GM15510 (cell line): ENCODE measurements at regions not wholly inside any gene's neighbourhood (a gene's known extent, or its start where the extent isn't known, plus 50 kb on each side); places are given as distances from the start of the nearest gene placed in this dataset.

Experiments used
- POLR2A ChIP-seq: IDR thresholded peaks from 3 replicates; pipeline ENCODE4 v1.6.1; 2011; ENCODE audit warnings: borderline replicate concordance; ENCODE audit not compliant: insufficient read length; ENCODE audit errors: extremely low read depth

DNA sequence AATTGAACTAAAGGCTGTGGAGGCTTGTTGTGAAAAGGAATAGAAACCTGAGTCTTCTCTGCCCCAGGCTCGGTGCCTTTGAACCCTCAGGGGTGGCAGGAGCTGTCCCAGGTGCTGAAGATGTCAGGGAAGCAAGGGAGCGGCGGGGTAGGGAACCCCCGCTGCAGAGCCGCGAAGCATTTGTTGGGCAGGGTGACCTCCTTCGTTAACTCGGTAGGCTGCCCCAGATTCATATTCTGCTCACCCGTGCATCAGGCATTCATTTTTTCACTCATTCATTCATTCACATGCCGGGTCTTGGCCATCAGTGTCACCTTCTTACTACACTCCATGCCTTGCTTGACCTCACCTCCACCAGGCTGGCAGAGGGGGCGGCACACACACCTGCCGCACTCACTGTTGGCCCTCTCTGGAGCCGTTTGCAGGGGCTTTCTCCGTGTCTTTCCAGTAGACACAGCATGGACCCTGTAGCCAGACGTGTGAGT is 618.9 kb downstream of the BRD1 start:
- no peak for TF ChIP-seq POLR2A

DNA sequence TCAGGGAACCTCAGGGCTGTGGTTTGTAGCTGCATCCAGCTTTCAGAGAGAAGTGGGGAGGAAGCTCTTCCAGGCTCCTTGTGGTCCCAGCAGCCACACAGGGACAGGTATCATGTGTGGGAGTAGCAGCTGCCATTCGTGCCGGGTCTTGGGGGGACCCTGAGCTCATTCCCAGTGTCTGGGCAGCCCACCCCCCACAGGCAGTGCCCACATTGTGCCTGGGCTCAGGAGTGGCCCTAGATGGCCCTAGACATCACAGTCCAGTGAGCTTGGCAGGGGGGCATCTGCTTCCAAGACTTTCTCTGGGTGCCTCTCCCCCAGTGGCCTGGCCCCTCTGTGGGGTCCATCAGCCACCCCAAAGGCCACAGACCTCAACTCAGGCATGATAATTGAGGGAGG is 619.7 kb downstream of the BRD1 start:
- no peak for TF ChIP-seq POLR2A

DNA sequence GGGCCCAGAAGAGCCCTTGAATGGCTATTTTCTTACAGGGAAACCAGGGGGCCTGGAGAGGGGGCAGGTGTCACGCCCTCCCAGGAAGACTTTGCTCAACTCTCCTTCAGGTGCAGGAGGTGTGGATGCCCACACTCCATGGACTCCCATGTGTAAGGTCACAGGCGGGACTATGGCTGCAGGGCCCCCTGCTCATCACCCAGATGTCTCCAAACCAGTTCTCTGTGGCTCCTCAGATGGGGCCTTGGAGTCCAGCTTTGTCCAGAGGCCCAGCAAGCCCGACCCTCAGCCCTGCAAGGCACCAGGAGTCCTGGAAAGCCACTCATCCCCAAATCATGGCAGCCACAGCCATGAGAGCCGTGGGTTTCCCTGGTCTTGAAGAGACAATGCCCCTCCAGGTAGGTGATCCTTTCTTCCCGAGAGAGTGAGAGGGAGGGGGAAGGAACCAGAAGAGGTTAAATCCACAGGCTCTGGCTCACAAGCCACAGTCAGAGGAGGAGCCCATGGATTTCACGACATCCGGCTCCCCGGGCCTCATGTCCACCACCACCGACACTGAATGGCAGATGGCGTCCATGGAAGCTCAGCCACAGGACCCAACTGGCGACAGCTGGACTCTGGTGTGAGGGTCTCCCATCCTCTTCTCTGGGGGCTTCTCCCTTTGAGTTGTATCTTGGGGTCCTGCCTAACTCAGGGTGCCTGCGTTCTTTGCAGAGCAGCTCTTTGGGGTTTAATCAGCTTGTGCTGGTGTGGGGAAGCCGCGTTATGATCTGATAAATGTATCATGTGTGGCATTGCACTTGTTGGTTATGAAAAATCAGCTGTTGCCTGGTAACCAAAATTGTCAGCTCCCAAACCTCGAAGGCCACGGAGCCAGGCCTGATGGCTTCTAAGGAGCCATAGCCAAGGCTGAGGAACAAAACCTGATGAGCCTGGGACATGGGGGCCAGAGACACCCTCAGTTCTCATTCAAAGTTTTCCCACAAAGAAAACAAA is 620.4 kb downstream of the BRD1 start:
- TF ChIP-seq POLR2A, result no peak

DNA sequence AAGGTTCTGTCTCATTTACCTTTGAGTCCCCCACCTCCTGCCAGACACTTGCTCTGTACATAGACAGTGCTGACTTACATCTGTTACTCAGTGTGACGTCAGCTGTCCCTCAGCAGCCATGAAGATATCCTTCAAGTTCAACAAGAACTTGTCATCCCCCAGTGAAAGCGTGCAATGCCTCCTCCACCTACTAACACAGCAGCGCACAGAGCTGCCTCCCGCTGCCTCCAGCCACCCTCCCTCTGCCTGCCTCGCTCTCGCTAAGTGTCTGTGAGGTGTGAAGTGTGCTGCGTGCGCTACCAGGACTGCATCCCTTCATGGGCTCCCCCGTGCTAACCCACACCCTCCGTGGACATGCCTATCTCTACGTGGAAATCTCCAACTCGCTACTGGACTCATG is 621.4 kb downstream of the BRD1 start:
- no peak for TF ChIP-seq POLR2A

DNA sequence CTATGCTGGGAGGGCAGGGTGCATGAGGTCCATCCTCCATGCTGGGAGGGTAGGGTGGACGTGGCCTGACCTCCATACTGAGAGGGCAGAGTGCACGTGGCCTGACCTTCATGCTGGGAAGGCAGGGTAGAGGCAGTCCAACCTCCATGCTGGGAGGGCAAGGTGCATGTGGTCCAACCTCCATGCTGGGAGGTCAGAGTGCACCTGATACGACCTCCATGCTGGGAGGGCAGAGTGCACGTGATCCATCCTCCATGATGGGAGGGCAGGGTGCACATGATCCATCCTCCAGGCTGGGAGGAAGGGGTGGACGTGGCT is 622.2 kb downstream of the BRD1 start:
- no peak for TF ChIP-seq POLR2A

DNA sequence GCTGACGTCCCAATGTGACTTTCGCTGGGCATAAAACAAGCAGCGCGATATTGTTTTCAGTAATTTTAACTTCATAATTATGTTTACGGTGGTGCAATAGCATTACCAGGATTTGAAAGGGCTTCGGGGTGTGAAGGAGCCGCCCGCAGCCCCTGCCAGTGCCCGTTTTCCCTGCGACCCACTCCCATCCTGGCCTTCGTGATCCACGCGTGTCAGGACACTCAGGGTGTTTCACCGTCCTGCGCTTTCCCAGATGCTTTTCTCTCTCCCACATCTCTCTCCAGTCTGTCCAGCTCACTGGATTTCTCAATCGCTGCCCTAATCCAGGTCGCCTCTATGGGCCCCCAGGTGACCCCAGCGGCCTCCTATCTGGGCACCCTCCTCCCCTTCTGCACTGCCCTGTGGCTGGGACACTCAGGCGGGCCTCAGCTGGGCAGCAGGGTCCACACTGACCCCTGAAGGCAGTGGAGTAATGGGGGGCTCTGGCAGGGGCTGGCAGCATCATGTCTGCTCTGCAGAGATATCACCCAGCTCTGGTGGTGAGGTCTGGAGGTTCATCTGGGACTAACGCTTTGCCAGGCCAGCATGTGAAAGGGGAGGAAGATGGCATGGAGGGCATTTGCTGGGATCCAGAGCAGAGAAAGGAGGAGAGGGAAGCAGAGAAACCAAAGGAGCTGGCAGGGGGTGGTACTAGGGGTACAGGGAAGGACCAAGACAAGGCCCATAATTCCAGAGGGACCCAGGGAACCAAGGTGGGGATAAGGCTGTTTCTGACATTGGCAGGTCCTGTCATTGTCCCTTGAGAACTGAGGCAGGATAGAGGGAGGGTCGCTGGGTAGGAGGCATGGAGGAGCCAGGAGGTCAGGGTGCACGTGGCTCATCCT is 622.8 kb downstream of the BRD1 start:
- no peak for TF ChIP-seq POLR2A

DNA sequence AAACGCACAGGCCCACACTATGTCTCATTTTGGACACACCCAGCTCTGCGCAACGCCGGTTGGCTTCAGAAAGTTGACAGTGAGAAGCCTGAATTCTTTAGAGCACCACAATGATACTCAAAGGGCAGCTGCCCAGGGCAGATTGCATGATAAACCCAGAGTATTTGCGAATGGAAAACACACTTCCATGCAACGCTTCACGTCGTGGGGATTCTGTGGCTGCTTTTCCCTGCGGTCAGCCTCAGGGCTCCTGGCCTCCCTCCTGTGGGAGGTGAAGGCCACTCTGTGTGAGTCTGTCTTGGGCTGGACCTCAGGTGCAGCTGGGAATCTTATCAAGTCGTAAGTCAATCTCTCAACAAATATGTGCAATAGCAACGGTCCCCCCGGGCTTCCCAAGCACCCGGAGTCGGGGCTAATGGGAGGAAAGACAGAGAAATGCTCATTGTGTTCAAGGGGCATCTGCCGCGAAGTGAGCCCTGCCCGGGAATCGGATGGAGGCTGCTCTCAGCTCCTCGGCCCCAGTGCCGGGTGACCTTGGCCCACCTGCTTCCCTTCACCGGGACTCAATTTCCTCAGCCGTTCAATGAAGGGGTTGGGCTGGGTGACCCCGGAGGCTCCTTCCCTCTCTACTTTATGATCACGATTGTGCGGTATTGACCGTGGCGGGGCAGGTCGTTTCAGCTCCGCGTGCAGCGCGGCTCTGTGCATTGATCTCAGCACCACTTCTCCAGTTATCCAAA is 623.6 kb downstream of the BRD1 start:
- TF ChIP-seq POLR2A, result no peak

DNA sequence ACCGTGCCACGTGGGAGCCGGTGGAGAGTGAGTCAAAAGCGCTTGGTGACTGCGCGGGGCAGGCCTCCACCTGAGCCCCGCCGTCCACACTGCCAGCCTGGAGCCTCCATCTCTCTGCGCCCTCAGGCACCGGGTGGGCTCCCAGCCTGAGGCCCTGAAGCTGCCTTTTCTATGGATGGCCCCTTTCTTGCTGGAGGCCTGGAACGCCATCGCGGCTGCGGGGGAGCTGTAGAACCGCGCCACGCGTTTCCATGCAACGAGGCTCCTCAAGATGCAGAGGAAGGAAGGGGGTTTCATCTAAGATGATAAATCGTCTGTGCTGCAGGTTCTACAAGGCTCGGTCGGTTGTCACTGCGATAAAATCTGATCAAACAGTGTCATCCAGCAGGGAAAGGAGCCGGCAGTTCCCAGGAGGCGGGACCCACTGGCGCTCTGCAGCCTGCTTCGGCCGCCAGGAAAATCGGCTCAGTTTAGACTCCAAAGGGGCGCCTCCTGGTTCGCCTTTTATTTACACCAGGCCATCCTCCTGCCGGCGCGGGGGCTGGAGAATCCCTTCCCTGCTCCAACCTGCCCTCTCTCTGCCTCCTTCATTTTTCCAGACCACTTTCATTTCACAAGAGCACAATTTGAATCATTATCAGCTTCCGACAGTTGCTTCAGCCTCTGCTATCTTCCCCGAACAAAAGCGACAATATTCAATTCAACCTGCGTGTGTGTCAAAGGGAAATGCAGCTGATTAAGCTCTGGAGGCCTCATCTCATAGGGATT is 624.4 kb downstream of the BRD1 start:
- TF ChIP-seq POLR2A, result no peak

DNA sequence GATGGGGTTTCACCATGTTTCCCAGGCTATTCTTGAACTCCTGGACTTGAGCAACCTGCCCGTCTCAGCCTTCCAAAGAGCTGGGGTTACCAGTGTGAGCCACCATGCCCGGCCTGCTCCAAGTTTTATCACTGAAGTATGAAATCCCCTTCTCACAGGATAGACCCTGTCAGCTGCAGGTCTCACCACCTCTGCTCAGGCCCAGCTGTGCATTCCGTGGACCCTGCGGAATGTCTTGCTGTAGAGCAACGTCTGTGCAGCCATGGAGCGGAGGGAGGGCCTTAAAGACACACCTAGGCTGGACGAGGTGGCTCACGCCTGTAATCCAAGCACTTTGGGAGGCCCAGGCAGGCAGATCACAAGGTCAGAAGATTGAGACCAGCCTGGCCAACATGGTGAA is 625.4 kb downstream of the BRD1 start:
- no peak for TF ChIP-seq POLR2A

DNA sequence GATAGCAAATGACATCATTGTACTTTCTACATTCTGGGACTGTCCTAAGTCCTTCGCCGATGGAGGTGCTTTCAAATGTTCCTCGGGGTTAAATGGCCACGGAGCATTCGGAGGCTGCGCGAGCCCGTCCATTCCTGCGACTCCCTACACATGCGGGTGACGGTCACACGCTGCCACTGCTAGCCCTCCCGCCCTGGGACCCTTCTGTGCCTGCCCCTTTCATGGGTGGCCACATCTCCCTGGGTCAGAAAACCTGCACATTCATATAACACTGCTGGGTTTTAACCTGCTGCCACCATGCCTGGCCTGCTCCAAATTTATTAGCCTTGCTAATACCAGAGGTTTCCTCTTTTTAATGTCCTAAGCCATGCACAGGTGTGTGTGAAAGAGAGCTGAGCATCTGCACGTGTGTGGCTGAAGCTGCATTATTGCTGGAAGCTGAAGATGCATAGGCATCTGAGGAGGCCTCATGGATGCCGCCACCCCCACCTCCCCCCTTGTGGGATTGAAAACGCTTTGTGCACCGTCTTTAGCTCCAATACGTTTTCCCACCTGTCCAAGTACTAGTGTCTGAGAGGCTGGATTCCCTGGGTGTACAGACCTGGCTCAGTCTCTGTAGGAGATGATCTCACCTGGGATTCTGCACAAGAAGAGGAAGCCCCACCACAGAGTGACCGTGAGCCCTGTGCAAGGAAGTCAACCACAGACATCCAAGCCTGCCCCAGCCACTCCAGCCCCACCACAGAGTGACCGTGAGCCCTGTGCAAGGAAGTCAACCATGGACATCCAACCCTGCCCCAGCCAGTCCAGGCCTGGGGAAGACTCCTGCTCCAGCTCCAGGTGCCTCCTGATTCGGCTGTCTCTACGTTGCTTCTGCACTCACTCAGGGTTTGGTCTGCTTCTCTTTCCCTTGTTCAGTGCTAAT is 626.4 kb downstream of the BRD1 start:
- TF ChIP-seq POLR2A, result no peak

DNA sequence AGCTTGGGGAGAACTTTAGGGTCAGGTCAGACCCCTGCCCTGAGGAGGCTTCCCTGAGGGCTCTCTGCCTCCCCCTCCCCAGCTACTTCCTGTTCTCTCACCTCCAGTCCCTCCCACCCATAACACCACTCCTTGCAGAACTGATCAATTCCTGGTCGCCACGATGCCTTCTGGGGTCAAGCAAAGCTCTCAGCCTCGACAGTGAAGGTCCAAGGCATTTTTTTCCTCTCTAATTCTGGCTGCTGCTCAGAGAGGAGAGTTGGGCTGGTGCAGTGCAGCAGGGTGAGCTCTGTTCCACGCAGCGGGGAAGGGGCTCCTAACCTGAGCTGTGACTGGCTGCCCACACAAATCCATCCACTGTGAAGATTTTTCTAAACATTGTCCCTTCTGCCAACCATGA is 628.4 kb downstream of the BRD1 start:
- no peak for TF ChIP-seq POLR2A

DNA sequence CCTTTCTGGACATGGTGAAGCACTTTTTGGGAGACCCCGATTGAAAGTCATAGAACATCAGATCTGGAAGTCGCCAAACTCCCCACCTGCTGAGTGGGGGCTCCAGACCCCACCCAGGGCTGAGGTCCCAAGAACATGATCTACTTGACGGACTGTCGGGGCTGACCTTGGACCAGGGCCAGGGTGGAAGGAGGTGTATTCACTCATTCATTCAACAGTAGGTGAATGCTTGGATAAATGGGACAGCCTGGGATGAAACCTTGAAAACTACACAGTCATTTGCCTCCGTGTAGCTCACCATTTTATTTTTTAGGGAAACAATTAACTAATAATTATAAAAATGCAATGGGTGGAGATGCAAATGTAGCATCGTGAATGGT is 629.0 kb downstream of the BRD1 start:
- no peak for TF ChIP-seq POLR2A
